IPS-15b (cell line): ENCODE measurements at regions not wholly inside any gene's neighbourhood (a gene's known extent, or its start where the extent isn't known, plus 50 kb on each side); places are given as distances from the start of the nearest gene placed in this dataset.
"Not testable (repeated sequence)": the region's sequence is repeated elsewhere in the genome, so short reads cannot be mapped to it uniquely, and the experiment has no call there.

Experiments
- H3K27me3 ChIP-seq: one replicate; pipeline ENCODE4 v1.6.1; 2013; ENCODE audit warnings: low read length; ENCODE audit not compliant: control insufficient read depth, insufficient read depth
- H3K36me3 ChIP-seq: one replicate; pipeline ENCODE4 v1.6.1; 2013; ENCODE audit warnings: low read length; ENCODE audit not compliant: control insufficient read depth, insufficient read depth
- H3K4me1 ChIP-seq: one replicate; pipeline ENCODE4 v1.6.1; 2013; ENCODE audit warnings: mild to moderate bottlenecking, low read length; ENCODE audit not compliant: control insufficient read depth, insufficient read depth
- H3K4me3 ChIP-seq: one replicate; pipeline ENCODE4 v1.5.1; 2013; ENCODE audit warnings: low read depth, low read length
- H3K9ac ChIP-seq: one replicate; pipeline ENCODE4 v1.6.1; 2013; ENCODE audit warnings: low read depth, mild to moderate bottlenecking, low read length
- H3K9me3 ChIP-seq: one replicate; pipeline ENCODE4 v1.6.1; 2013; ENCODE audit warnings: mild to moderate bottlenecking, low read length; ENCODE audit not compliant: control insufficient read depth, insufficient read depth

GRCh38 chr6:67433124-67433523, 1202.0 kb upstream of the ADGRB3 start:
- H3K9ac ChIP-seq, result no peak overlapping the region
- H3K4me1 ChIP-seq, result no peaks in the 10 kb centered on the region
- no peaks in the 10 kb centered on the region for H3K27me3 ChIP-seq
- no peak overlapping the region for H3K4me3 ChIP-seq
- H3K9me3 ChIP-seq, result no peaks in the 10 kb centered on the region
- H3K36me3 ChIP-seq, result no peaks in the 10 kb centered on the region

DNA sequence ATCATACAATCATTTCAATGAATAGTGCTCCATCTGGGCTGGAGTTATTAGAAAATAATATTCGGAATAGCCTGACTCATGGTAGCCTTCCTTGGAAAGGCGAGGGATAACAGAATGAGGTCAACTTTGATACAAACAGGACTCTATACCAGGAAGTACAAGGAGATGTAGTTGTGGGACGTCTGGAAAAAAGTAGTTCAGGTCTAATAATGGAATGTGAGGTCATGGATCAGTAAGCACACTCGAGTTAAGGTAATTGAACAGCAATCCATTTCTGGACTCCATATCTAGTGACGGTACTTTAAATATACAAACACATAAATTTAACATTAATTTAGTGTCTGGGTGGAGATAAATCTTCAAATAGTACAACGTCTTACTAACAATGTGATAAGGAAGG, 1204.0 kb upstream of the ADGRB3 start:
- Histone ChIP-seq H3K4me1 (no peaks in the 10 kb centered on the region), H3K9ac (no peak overlapping the region), H3K4me3 (no peak overlapping the region), H3K27me3 (no peaks in the 10 kb centered on the region), H3K36me3 (no peaks in the 10 kb centered on the region), H3K9me3 (no peaks in the 10 kb centered on the region)

- not testable (repeated sequence) for H3K27me3 ChIP-seq, H3K4me3 ChIP-seq, H3K9me3 ChIP-seq, H3K9ac ChIP-seq, H3K4me1 ChIP-seq, H3K36me3 ChIP-seq
Measured at GRCh38 chr6:67426686-67427085, 1208.4 kb upstream of the ADGRB3 start.

DNA sequence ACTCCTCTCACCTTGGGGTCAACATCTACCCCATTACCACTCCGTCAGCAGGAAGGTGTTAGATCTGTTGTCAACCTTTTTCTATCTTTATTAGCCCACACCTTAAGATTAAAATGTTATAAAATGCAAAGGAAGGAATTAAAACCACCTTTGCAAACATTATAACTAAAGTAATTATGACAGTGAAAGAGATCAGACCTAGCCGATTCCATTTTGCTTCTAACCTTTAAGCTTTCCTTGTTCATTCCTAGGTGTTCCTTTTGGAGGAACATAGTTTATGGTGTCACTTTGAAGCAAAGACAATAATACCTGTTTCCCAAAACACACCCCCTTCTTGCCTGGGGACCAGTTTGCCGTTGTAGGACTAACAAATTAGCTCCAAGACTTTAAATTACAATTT, 1223.0 kb upstream of the ADGRB3 start:
- Histone ChIP-seq H3K4me3 (no peak overlapping the region), H3K4me1 (no peaks in the 10 kb centered on the region), H3K27me3 (no peaks in the 10 kb centered on the region), H3K9me3 (peaks cover 4% of the 10 kb centered on the region), H3K36me3 (no peaks in the 10 kb centered on the region), H3K9ac (no peak overlapping the region)

- H3K36me3 ChIP-seq, result no peaks in the 10 kb centered on the region
- no peak overlapping the region for H3K4me3 ChIP-seq
- peaks cover 4% of the 10 kb centered on the region for H3K9me3 ChIP-seq
- no peak overlapping the region for H3K9ac ChIP-seq
- no peaks in the 10 kb centered on the region for H3K27me3 ChIP-seq
- no peaks in the 10 kb centered on the region for H3K4me1 ChIP-seq
Measured at GRCh38 chr6:67411036-67411435, 1224.0 kb upstream of the ADGRB3 start.

- Histone ChIP-seq H3K4me3 (no peak overlapping the region), H3K4me1 (no peaks in the 10 kb centered on the region), H3K36me3 (no peaks in the 10 kb centered on the region), H3K9ac (no peak overlapping the region), H3K27me3 (no peaks in the 10 kb centered on the region), H3K9me3 (no peaks in the 10 kb centered on the region)
Measured at GRCh38 chr6:67394254-67394653, 1240.8 kb upstream of the ADGRB3 start.

DNA sequence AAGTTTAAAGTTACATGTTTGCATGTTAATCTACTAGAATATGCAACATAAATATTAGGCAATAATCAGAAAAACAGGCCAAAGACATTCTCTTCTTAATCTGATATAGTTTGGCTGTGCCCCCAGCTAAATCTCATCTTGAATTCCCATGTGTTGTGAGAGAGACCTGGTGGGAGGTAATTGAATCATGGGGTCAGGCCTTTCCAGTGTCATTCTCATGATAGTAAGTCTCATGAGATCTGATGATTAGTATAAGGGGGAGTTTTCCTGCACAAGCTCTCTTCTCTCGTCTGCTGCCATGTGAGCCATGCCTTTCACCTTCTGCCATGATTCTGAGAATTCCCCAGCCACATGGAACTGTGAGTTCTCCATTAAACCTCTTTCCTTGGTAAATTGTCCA, 1241.7 kb upstream of the ADGRB3 start:
- Histone ChIP-seq H3K36me3 (no peaks in the 10 kb centered on the region), H3K9me3 (no peaks in the 10 kb centered on the region), H3K4me3 (no peak overlapping the region), H3K9ac (no peak overlapping the region), H3K4me1 (no peaks in the 10 kb centered on the region), H3K27me3 (no peaks in the 10 kb centered on the region)

DNA sequence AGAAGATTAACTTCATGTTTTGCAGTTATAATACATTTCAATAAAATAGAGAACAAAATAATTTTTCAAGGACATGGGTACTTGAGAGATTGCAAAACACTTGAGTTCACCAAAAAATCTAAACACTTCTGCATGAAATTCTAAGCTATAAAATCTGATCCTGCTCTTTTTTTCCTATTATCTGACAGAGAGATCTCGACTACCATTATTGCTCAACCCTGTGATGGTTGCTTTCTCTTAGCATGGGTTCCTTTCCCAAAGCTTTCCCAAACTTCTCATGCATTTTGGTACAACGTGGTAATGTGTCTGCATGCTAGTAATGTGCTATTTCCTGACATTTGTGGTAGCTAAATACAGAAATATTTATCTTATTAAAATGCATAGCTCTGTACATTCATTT, 1243.1 kb upstream of the ADGRB3 start:
- Histone ChIP-seq H3K27me3 (no peaks in the 10 kb centered on the region), H3K9me3 (no peaks in the 10 kb centered on the region), H3K4me3 (no peak overlapping the region), H3K4me1 (no peaks in the 10 kb centered on the region), H3K9ac (no peak overlapping the region), H3K36me3 (no peaks in the 10 kb centered on the region)

DNA sequence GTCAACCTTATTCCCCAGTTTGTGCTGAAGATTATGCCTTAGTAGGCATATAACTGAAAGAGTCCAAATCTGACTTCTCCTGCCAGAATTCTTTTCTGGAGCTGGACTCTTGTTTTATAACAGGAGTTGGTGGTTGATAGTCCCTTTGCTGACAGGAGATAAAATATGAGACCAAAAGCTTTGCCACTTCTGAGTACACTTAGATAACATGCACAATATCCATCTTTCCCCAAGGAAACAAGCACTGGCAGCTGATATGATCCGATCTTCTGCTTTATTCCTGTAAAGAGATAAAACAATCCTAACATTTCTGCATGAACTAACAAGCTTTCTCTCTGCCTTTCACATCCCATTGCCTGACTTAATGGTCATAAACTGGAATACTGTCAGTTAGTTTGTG, 1265.4 kb upstream of the ADGRB3 start:
- Histone ChIP-seq H3K4me1 (no peaks in the 10 kb centered on the region), H3K9ac (no peak overlapping the region), H3K9me3 (no peaks in the 10 kb centered on the region), H3K27me3 (no peaks in the 10 kb centered on the region), H3K36me3 (no peaks in the 10 kb centered on the region), H3K4me3 (no peak overlapping the region)

DNA sequence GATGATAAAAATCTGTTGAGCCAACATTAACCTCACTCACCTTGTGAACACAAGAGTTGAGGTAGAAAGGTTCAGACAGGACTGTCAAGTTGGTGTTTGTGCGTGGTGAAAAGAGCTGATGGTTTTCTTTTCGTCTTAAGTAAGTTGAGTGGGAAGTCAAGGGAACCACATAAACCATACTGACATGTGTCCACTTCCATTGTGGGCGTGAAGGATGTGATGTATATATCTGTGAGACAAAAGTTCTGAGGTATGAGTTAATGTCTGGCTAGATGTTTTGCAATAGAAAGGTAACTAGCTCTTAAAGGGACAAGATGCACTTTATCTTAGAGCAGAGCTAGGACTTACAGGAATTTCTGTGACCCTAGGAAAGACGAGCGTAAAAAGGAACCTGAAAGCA, 1272.1 kb upstream of the ADGRB3 start:
- no peak overlapping the region for H3K4me3 ChIP-seq
- H3K9ac ChIP-seq, result no peak overlapping the region
- H3K4me1 ChIP-seq, result no peaks in the 10 kb centered on the region
- no peaks in the 10 kb centered on the region for H3K9me3 ChIP-seq
- H3K36me3 ChIP-seq, result no peaks in the 10 kb centered on the region
- H3K27me3 ChIP-seq, result no peaks in the 10 kb centered on the region

GRCh38 chr6:67361264-67361663, 1273.8 kb upstream of the ADGRB3 start:
- Histone ChIP-seq H3K4me3 (no peak overlapping the region), H3K36me3 (no peaks in the 10 kb centered on the region), H3K9me3 (no peaks in the 10 kb centered on the region), H3K9ac (no peak overlapping the region), H3K4me1 (no peaks in the 10 kb centered on the region), H3K27me3 (no peaks in the 10 kb centered on the region)

GRCh38 chr6:67358241-67358640, 1276.8 kb upstream of the ADGRB3 start:
- no peak overlapping the region for H3K4me3 ChIP-seq
- H3K9me3 ChIP-seq, result no peaks in the 10 kb centered on the region
- H3K27me3 ChIP-seq, result no peaks in the 10 kb centered on the region
- no peaks in the 10 kb centered on the region for H3K36me3 ChIP-seq
- H3K4me1 ChIP-seq, result no peaks in the 10 kb centered on the region
- H3K9ac ChIP-seq, result no peak overlapping the region

DNA sequence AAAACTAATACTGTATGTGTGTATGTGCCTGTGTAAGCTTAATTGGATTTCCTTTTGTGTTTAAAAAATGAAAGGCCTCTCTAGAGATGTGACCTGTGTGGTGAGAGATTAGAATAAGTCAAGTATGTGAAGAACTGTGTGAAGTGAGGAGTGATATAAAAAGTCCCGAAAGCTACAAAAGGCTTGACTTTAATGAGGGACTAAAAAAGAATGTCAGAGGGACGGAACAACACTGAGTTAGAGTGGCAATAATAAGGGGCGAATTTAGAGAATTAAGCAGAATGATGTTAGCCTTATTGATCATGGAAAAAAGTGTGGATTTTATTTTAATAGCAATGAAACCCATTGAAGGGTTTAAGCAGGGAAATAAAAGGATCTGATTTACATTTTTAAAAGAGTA, 1281.2 kb upstream of the ADGRB3 start:
- no peak overlapping the region for H3K9ac ChIP-seq
- H3K4me3 ChIP-seq, result no peak overlapping the region
- H3K36me3 ChIP-seq, result no peaks in the 10 kb centered on the region
- no peaks in the 10 kb centered on the region for H3K27me3 ChIP-seq
- peaks cover 4% of the 10 kb centered on the region for H3K9me3 ChIP-seq
- no peaks in the 10 kb centered on the region for H3K4me1 ChIP-seq
